NCI-H2227 (cell line): ENCODE measurements at regions not wholly inside any gene's neighbourhood (a gene's known extent, or its start where the extent isn't known, plus 50 kb on each side); places are given as distances from the start of the nearest gene placed in this dataset.
A peak's percentile ranks its signal among the peaks of the same experiment; 100 is the strongest.

ENCODE experiments used
- DNase-seq: peaks from one replicate; lab custom pipeline; 2025; ENCODE audit not compliant: unreplicated experiment; lab: John Stamatoyannopoulos, UW

DNA sequence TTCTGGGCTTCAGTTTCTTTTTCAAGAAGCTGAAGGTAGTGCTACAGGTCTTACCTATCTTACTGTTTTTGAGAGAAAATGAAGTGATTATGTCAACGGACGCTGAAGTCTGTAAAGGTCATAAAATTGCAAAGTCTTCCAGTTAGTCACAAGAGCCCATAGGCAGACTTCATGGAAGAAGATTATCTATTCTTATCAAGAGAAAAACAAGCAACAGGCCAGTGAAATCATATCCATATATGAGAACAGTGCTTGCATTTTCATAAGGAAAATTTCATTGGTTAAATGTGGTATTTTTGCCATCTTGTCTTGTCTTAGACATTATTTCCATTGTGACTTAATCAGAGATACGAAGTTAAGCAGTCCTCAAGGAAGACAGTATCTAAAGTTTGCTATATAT is 412.7 kb upstream of the SEL1L start:
- DNase-seq = no peak

DNA sequence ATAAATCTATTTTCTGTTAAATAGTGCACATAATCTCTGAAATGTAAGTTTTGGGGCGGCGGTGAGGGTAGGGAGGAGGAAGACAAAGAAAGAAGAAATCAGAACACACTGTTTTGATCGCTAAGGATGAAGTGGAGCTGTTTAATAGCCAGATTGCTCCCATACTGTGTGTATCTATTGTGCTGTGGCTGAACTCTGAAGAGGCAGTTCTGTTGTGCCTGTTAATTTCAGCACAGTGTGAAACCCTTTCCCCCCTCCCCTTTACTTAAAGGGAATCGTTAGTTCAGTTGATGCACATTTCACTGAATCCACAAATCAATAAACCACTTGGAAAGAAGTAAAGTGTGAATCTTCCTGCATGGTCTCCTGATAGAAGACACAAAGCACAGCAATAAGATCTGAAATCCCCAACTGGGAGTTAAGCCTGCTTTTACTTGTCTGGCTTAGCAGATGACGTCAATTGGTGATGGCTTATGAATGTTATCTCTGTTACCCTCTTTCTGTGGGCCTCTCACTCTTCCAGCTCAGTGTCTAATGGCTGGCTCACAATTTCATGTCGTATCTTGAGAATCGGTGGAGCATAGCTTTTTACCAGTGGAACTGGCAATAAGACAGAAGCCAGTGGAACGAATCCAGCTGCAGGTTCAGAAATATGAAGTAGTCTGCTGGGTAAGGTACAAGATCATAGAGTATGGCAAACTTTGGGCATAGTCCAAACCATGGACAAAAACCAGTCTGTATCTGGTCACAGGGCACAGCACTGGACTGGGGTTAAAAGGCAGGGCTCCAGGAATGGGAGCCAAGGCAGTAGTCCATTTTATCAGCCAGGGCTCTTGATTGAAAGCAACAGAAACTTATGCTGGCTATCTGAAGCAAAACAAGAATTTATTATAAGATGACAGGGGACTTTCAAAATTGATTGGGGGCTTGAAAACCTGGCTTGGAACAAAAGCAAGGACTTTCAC is 413.5 kb upstream of the SEL1L start:
- peak; percentile 71 for DNase-seq

DNA sequence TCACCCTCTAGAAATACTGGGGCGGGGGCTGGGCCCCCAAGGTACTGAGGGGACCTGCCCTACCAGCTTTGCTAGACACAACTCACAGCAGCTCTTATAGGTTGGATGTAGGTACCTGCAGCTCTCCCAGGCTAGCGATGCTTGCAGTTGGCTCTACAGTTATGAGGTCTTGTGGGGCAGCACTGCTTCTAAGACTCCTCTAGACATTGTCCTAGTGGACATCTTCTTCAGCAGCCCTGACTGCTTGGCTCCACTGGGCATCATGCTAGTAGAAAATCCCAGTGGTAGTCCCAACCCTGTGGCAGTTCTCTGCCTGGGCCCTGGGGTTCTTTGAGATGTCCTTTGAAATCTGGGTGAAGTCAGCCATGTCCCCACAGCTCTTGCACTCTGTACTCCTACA is 419.3 kb upstream of the SEL1L start:
- no peak for DNase-seq

DNA sequence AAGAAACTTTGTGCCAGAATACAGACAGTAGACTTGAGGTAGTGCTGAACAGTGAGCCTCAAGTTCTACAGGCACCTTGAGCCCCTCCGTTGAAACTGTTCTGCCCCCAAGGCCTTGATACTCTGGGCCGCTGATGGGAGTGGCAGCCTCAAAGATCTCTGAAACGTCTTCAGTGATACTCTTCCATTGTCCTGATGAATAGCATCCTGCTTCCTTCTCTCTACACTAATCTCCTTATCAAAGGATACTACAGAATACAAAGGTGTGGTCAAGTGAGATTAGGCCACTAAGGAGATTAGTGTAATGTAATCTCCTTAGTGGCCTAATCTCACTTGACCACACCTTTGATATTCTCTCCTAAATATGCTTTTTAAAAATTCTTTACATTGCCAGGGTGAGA is 419.8 kb upstream of the SEL1L start:
- DNase-seq = no peak

DNA sequence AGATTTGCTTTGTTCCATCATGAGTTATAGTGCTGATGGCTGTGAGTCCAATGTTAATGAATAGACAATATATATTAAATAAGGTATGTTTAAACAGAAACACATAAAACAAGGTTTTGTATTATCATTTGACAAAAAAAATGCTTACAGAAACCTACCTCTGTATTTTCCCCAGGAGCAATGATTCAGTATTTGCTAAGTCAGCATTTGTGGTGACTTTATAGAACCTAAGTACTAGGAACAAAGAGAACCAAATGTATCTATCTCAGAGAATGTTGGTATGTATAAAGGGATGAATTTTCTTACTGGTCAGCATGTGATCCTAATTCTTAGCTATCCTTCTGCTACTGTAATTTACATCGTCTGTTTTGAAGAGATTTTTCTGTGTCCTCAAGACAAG is 421.5 kb upstream of the SEL1L start:
- DNase-seq = no peak

DNA sequence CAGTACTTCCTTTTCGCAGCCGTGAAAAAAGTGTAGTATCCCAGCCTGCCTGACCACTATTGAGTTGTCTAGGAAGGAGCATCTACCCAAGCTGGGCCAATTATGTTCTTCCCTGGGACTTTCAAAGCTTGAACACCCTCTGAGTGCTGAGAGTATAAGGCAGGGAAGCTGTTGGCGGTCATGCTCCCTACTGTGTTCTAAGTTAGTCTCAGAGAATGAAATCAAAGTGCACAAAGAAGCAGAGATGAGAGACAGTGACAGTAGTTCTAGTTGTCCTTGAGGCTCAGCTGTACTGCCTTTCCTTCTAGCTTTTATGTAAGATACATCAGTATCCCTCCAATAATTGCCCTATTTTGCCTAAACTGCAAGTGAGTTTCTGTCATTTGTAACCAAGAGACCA is 427.1 kb upstream of the SEL1L start:
- DNase-seq = no peak

DNA sequence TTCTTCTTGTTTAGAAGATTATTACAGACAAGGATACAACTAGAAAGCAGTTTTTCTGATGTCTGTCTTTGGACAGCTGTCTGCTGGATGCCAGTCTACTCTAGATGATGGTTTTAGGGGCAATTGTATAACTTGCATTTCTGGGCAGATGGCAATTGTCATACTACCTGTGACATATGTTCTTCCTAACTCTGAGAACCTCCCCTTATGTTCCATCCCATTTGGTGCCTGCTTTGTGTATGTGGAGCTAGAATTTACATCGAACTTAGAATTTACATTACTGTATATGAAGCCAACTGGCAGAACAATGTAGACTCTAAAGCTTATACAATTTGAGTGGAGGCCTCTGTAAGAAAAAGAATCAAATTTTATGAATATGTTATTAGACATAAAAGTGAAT is 430.2 kb upstream of the SEL1L start:
- no peak for DNase-seq

DNA sequence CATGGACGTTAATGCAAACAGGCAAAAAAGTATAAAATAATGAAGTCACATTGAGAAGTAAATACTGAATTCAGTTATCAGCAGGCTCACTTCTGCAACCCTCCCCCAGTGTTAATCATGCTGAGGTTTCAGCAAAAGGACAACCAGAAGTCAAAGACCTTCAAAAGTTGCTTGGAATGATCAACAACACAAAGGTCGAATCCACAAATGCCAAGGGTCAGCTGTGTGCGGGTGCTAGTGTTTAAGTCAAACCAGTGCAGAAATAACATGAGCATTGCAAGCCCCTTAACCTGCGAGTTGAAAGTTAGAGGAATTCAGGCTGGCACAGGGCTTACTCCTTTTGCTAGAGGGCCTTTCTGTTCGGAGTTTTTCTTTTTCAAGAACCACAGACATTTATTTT is 436.7 kb upstream of the SEL1L start:
- DNase-seq = no peak

DNA sequence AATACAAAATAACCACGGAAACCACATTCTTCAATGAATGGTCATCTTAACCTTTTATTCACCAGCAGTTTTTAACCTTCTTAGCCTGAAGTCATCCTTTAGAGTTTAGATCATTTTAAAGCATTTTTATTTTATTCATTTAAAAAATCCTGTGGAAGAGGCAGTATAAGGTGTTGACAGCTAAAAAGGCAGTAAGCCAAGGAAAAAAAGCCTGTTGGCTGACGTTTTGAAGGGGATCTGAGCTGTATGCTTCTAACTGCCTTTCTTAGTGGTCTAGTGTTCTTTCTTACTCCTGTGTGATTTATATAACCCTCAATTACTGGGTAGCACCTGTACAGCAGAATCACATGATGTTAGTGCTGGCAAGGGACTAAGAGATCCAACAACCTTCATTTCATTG is 438.3 kb upstream of the SEL1L start:
- DNase-seq = no peak

DNA sequence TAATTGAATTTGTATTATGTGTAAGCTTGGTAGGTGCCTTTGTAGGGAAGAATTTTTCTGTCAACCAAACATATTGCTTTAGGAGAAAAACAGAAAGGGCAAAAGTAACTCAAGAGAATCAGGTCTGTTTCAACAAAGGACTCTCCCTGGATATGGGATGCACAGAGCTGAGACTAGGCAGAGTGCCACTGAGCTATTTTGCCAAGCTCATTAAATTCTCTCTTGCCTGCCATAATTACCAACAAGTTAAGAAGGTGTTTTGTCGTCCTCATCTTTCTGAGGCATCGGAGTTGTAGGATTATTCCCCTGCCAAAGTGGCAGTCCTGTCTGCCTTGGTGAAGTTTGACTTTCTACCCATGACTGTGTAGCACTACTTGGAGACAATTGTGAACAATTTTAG is 438.9 kb upstream of the SEL1L start:
- DNase-seq = no peak

DNA sequence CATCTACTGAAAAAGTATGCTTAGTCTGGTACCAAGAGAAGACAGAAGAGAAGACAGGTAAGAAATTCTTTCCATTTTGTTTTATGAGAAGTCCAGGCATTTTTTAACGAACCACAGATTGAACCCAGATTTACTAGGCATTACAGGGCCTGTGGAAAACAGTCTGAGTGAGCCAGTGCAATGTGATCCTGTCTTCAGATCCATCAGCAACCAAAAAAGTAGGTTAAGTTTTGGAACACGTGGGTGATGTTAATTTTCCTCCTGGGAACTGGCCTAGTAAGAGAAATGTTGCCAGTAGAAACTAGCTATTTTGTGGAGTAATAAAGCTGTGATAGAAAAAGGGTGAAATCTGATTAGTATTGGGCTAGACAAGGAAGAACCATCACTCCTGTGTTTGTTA is 440.9 kb upstream of the SEL1L start:
- no peak for DNase-seq

DNA sequence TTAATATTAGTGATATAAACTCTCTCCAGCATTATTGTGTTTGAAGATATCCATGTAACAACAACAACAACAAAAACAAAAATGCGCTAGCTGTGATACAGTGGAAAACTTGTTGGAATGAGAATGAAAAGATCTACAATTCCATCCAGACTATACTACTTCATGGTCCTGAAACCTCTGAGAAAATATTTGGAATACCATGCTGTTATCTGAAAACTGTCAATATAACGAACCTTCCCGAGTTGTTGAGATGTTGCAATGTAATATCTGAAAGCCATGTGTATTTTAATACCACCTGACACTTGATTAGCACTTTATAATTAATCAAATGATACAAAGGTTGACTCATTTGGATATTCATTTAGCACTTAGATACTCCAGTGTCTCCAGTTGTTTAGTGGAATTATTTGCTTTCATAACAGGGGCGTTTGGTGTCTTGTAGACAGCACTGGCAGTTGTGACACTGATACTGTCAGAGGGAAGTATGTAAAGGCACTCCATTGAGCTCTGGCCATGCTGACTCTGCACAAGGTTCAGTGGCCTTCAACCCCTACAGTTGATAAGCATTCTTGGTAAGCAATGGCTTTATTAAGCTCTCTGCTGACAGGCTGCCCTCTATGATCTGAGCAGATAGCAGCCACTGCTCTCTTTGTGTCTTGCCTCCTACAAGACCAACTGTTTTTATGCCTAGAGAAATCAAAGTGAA is 447.1 kb upstream of the SEL1L start:
- no peak for DNase-seq

DNA sequence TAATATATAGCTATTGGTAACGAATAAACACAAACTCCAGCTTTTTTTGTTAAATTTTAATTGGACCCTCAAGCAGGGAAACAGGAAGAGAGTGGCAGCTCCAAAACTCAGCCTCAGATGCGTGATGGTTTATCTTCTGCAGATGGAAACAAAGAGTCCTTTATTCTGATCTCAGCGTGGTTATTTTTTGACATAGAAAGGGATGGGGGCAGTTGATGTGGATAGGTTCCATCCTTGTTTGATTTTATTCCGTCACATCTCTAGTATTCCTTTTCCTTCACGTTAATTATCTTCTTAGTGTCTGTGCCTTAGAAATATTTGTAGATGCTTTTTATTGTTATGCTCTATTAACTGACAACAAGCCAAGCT is 447.6 kb upstream of the SEL1L start:
- no peak for DNase-seq

DNA sequence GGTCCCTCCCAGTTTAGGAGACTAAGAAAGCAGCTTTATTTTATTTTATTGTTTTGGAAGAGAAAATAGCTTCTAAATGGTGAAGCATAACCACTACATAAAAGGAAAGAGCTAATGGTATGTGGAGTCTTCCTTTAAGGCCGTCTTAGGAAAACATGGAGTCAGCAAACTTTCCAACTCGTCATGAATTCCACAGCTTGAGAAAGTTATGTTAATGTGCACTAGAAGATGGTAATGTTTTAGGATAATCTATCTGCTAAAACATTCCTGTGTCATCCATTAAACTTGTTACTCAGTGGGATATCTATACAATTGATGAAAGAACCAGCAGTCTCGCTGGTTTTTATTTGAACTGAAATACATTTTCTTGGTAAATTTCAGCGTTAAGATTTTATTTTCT is 448.4 kb upstream of the SEL1L start:
- DNase-seq = no peak

DNA sequence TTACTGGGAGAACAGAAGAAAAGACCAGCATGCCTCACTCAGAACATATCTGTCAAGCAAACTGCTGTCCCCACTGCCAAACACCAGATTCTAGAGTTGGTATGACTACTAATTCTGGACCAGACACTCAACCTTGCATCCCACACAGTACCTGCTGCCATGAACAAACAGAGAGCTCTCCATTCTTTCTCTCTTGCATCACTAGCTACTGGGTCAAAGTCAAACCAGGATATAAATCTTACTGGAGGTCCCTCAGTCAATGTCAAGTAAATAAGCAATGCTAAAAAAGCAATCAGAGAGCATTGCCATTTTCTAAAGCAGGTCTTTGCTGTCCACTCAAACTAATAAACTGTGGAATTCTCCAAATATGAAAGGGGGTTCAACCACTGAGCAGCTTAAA is 452.4 kb upstream of the SEL1L start:
- DNase-seq = no peak

DNA sequence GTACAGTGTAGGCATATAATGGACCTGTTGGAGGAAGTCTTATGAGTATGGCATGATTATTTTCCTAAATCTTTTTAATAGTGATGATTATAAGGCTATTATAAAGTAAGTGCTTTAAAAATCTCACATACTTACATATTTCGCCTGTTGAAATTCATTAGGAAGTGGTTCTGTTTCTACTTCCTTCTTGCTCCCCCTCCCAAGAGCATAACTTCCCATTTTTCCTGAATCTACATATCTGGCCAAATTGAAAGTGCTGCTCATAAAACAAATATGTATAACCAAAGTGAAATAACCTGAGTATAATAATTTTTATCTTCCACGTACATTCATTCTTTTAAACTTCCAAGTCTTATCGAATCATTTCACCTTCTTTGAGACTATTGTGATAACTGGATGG is 455.6 kb upstream of the SEL1L start:
- no peak for DNase-seq

DNA sequence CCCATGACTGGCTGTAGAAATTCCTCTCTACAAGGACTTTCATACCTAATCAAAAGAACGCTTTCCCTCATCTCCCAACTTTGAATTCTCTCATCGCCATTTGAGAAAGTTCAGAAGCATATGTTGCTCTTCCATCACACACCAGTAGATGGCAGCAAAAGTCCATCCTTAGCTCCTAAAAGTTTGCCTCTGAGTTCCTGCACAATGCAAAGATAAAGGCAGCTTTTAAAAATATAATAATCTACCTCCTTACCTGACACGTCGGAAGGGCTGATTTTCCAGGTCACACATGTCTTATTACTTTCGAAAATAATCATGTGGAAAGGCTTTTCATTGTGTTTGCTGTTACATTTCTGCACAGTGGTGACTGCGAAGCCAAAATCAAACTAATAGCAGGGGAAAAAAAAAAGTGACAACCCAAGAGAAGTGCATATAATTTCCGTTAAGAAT is 456.7 kb upstream of the SEL1L start:
- peak; percentile 58 for DNase-seq

DNA sequence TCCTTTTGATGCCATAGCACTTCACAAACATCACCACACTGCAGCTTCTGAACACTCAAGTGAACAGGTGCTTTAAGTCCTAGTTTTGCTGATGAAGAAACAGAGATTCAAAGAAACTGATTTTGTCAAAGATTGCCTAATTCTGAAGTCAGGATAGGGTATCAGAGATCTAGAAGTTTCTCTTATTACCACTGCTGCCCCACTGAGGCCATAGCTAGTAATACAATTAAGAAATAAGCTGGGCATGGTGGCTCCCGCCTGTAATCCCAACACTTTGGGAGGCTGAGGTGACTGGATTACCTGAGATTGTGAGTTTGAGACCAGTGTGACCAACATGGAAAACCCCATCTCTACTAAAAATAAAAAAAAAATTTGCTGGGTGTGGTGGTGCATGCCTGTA is 458.3 kb upstream of the SEL1L start:
- DNase-seq = peak; percentile 4

DNA sequence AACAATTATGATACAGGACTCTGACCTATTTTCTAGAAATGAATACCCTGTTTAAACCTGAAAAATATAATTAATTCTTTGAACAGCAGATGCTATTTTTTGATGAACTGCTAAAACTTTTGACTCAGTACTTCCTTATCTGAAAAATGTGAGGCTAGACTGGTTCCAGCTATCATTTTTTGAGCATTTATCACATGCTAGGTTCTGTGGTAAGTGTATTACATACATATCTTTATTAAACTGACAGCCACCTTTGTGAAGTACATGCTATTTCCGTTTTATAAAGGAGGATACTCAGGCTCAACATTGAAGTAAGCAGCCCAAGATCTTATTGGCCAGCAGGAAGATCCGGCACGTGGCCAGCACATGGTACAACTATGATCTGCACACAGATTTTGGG is 459.8 kb upstream of the SEL1L start:
- no peak for DNase-seq

DNA sequence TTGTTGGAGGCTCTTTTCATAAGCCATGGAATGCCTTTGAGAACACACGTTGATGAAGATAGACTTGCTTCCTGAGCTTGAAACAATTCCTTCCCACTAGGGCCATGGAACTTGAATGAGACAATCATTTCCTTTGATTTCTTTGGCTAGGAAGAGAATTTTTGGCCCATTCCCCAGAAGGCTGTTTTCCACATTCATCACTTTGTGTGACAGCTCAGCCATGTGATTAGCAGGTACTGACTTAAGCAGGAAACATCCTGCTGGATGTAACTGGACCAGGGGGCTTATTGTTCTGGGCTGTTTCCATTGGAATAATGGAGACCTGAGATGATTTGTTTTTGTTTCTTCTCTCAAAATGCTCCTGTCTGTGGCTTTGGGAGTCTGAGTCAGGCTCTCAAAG is 469.8 kb upstream of the SEL1L start:
- DNase-seq = no peak

DNA sequence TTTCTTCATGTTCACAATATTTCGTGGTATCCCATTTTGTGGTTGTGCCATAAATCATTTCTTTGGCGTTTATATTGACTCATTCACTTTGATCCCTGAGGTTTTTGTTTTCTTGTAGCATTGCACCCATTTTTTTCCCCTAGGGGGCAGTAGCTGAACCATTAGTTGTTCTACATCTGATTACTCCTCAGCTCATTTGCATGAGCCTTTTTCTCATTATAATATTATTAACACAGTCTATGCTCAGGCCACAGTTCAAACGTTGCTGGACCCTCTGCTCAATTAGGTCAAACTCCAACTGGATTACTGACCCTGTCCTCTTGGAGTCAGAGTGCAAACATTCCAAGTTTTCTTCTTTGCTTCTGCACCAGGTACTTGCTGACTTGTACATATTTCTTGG is 475.4 kb upstream of the SEL1L start:
- no peak for DNase-seq

DNA sequence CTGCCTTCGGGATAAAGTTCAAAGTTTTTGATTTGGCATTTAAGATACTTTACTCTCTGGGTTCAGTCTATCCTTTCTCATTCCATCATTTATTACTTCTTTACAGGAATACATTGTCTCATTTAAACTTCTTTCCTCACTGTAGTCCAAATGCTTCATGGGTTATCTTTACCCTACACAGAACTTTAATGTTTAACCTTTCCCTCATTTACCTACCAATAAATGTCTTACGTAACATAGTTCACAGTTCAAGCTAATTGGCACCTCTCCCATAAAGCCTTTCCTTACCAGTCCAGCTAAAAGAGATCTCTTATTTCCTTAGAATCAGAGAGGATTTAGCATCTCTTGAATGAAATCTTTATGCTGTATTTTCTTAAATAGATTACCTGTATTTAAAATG is 476.3 kb upstream of the SEL1L start:
- no peak for DNase-seq

DNA sequence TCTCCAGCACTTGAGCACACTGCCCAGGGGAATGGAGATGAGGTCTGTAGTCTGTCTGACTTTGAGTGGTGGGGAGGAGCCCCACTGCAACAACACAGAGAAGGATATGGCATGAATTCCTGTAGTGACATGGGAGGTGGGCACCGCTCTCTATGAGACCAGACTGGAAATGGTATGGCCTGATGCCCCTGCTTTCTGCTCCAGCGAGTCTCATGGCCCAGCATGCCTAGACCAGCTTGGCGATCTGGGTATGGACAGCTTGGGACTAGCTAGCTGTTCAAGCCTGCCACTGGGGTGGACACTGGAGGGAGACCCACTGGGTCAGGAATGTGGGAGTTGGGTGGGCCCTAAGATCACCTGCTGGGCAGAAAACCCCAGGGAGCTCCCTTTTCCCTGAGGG is 477.8 kb upstream of the SEL1L start:
- no peak for DNase-seq
